Hippocampal formation (tissue), 2 donors: ENCODE measurements at regions not wholly inside any gene's neighbourhood (a gene's known extent, or its start where the extent isn't known, plus 50 kb on each side); places are given as distances from the start of the nearest gene placed in this dataset.

Source experiments
- DNase-seq, 2 donors: peaks; one replicate each; lab custom pipeline; 2025; lab: John Stamatoyannopoulos, UW

DNA sequence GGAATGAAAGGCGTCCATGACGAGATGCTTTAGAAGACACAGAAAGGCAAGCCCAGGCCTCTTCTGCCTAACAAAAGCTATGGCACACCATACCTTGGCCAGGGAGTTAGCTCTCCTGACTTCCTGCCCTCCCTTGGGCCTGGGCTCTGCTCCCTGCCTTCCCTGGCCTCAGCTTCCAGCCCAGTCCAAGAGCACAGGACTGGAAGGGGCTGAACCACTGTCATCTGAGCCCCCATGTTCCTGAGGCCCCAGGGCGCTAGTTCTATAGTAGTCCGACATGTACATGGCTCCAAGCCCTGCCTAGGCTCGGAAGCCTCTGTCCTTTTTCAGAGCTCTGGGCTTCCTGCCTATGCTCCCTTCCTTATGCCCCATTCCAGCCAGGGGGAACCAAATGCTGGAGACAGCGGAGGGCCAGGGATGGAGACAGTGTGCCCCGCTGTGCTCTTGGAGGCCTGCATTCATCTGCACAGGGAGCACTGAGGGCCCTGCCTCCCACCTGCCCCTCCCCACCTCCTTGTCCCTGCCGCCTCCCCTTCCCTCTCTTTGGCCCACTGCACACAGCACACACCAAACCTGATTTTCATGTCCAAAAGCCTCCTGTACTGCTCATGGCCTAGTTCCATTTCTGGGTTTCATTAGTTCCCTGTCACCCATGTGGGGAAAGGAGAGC, 240.1 kb downstream of the RHOU start:
- DNase-seq, result no peak

DNA sequence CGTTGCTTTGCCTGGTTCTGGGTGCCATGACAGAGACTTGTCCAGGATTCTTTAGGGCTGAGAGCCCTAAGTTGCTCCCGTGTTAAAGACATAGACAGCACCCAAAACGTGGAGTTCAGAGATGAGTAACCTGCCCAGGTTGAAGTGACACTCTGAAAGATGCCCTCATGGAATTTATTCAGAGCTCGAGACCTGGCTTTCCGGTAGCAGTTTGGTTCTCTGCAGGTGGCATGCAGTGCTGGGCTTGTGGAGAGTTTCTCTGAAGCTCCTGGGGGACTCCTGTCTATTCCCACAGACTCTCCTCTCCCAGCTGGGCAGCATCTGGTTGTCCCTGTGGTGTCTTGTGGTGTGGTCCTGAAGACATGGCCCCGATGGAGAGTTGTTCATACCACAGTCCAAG, 241.0 kb downstream of the RHOU start:
- DNase-seq, result no peak

DNA sequence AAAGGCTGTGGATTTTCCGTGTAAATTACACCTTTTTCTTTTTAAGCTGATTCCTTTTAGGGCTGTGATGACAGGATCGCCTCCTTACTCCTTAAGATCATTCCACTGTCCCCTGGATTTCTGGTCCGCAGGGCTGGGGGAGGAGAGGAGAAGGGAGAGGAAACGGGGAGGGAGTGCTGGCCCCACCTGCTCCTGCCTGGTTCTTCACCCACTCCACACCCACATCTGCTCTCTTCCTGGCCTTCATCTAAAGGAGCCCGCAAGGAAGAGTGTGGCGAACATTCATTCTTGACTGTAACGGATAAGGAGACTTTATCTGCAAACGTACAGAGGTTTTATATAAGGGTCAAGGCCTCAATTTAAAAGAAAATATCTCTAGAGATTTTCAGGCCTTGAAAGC, 242.0 kb downstream of the RHOU start:
- DNase-seq, result no peak

DNA sequence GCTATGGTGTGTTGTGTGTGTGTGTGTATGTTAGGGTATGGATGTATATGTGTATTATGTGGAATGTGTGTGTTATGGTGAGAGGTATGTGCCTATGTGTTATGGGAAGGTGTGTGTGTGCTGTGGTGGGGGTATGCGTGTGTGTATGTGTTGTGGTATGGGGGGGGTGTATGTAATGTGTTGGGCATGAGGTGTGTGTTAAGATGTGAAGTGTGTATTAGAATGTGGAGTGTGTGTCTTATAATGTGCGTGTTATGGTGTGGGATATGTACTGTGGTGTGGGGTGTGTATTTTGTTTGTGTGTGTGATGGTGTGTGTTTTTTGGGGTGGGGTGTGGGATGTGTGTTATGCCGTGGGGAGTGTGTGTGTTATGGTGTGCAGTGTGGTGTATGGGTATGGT, 242.5 kb downstream of the RHOU start:
- DNase-seq, result no peak

DNA sequence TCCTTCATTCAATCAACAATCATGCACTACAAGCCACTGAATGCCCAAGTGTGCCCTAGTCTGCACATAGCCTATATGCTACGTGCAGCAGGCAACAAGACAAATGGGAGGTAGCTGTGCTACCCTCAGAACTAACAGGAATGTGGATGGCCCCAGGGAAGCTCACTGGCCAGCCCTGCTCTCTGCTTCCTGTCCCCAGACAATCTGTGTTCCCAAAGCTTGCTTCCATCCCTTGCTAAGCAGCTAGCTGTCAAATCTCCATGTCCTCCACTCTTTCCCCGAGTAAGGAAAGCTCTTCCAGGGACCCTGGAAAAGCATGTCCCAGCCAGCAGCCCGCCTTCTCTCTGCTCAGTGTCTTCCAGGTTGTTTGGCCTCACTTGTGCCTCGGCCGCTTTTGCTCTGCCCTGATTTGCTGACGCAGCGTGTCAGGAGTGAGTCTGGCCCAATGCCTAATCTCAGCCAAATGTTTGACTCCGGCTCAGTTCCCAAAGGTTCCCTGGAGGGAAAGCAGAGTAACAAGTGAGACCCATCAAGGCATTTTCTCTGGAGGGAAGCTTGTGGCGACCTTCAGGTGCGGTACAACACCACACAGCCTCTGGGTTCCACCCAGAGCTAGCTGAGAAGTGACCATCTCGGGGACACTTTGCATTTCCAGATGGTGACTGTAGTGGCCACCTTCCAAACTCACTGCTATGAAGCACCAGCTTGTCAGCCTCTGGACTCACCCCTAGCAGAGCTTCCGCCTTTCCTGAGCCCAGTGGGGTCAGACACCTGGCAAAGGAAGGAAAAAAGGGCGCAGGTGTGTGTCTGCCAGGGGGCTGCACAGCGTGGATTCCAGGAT, 243.4 kb downstream of the RHOU start:
- no peak for DNase-seq

DNA sequence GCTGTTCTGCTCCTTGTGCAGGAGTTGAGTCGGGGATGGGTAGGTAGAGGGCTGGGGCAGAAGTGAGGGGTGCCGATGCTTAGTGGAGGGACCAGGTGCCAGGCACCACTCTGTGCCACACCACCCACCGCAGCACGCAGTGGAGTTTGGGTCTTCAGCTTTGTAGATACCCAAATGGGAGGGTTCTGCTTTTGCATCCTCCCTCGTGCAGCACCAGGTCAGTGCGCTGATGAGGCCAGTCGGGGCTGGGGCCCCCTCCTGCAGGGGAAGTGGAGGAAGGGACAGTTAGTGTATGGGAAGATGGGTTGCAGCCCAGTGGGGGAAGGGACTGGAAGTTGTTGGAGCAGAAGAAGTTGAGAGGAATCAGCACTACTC, 244.0 kb downstream of the RHOU start:
- no peak for DNase-seq

DNA sequence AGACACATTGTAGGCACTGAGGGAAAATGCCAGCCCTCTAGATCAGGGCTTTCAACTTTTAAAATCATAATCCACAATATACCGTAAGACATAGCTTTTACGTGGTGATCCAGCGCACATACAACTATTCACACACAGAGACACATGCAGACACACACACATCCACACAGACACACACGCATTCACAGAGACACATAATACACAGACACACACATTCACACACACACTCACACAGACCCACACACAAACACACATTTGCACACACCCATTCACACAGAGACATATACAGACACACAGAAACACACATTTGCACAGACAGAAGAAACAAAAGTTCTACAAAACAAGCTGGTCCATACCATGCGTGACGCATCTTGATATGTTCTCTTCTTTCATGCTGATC, 244.5 kb downstream of the RHOU start:
- no peak for DNase-seq

DNA sequence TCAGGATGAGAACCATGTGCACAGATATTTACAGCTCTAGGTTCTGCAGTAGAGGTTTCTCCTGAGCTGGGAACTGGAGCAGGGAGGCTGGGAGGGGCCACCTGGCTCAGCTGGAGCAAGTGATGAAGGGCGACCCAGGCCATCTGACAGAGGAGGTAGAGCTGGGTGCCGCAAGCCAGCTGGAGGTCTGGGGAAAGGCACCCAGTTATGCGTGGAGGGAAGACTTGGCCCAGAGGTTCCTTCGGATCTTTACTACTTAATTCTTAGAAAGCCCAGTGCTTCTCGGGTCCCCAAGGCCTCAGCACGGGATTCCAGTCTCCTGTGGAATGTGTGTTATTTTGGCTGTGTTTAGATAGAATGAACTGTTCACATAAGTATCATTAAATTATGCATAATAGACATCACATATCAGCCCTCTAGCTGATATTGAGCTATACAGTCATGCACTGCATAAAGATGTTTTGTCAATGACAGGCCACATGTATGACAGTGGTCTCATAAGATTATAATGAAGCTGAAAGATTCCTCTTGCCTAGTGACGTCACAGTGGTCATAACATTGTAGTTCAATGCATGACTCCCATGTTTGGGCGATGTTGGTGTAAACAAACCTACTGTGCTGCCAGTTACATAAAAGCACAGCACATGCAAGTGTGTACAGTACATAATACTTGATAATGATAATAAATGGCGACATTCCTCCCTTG, 245.1 kb downstream of the RHOU start:
- no peak for DNase-seq

DNA sequence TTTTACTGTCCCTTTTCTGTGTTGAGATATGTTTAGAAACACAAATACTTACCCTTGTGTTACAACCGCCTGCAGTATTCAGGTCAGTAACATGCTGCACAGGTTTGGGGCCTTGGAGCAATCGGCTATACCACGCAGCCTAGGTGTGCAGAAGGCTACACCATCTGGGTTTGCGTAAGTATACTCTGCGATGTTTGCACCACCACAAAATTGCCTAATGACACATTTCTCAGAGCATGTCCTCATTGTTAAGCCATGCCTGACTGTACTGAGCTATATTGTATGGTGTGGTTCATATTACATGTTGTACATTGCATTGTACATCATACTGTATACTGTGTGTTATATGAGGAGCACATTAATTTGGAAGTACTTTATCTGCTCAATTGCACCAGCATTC, 247.4 kb downstream of the RHOU start:
- no peak for DNase-seq

DNA sequence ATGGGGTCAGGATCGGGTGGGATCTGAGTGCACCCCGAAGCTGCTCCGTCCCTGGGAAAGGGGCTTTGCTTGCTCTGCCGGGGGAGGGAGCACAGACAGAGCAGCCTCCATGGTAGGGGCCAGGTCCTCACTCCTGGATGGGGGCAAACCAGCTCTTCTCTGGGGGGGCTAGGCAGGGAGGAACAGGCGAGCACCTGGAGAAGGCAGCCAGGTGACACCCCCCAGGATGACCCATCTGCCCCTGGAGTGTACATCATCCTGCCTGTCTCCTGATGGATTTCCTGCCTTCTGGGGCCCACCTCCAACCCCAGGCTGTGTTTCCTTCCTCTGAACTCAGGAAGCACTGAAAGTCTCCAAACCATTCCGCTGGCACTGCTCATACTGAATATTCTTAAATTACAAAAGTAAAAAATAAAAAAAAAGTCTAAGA, 248.0 kb downstream of the RHOU start:
- DNase-seq, result no peak

DNA sequence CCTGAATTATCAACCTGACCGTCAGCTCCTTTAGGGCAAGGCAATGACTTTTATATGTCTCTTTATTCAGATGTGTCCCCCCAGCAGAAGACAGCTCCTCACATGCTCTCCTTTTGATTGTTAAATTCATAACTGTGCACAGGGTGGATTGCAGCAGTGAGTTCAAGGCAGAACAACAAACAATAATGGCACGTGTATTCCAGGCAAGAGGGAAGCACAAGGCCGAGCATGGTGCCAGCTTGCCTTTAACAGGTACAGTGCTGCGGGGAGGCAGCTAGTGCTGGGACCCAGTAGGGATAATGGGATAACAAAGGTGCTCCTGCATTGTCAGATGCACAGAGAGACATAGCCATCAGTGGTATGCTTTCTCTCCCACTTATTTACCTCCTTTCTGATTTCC, 248.4 kb downstream of the RHOU start:
- DNase-seq, result no peak

DNA sequence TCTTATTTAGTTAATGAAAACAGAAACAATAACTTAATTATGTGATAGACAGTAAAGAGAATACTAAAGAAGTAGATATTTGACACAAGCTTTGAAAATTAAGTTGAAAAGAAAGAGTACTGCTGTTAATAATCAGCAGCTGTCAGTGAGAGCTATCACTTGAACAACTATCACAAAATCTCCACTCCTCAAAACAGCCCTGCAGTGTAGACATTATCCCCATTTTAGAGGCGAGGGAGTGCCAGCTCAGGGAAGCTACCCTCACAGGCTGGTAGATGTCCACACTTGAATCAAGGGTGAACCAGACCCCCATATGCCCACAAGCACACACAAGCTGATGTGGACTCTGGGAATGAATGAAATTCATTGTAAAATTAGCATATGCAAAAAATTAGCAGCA, 248.8 kb downstream of the RHOU start:
- no peak for DNase-seq

DNA sequence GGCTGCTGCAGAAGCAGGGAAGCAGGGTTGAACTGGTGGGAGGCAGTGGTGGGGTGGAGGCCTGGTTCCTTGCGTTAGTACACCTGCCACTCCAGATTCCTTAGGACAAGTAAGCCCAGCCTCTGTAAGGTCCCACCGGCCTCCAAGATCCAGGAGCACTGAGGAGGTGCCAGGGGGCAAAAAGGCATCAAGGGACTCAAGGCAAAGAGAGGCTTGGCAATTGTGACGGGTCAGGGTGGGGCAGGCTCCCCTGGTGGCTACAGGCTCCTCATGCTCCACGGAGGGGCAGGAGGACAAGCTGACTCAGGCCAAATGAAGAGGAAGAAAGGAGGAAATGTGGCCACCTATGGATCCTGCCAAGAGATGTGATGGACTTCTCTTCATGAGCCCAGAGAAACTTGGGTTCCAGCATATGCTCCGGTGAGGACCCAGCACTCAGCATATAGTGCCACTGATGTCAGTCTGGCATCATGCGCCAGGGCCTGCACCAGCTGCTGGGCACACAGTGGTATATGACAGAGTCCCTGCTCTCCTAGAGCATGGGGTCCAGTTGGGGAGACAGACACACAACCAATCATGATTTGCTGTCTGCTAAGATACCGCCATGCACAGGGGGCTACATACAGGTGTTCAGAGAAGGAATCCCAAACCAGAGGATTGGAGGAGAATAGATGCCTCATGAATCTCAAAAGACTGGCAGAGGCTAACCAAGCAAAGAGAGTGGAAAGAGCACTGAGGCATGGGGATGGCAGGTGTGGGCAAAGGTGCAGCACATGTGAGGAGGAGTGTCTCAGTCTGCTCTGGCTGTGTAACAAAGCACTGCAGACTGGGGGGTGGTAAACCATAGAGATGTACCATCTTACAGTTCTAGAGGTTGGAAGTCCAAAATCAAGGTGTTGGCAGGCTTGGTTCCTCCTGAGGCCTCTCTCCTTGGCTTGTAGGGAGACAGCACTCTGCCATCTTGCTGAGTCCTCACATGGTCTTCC, 249.7 kb downstream of the RHOU start:
- no peak for DNase-seq

DNA sequence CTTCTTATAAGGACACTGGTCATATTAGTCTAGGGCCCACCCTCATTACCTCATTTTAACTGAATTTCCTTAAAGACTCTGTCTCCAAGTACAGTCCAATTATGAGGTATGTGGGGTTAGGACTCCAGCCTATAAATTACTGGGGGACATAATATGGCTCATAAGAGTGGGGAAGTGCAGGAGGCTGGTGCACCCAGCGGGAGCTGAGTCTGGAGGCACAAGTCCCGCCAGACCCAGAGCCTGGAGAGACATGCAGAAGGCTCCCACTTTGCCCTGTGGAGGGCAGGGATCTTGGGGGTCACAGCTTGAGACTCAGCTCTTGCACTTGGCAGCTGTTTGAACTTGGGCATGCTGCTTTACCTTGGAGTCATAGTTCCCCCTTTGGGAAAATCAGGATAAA, 250.4 kb downstream of the RHOU start:
- no peak for DNase-seq

DNA sequence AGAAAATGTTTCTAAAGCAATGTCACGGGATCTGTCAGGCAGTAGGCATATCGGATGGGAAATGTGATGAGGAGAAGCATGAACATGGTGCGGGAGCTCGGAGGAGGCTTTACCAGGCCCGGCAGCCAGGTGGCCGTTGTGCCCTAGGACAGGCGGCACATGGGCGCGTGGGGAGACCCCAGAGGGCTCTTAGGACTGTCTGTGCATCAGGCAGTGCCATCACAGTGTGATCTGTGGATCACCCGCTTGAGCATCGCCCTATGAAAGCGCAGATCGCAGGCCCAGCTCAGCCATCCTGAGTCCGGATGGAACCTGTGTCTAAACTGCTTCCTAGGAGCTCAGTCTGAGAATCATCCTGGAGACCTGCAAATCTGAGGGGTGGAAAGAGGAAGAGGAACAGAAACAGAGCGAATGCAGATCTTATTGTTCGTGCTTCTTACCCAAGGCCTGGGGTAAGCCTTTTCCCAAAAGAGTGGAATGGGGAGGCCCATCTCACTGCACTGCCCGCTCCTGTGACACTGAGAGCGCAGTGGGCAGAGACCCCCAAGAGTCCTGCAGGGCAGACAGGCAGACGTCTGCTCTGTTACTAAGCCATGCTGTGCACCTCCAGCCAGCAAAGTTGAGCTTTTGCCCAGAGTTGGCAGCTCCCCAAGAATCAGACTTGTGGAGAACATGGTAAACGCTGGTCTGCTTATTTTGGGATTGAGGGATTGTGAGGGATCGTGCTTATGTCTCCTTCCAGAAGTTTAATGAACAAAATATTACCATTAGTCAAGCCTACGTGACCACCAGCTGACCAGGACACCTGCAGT, 251.0 kb downstream of the RHOU start:
- peak; percentile 42 to 74 for DNase-seq

DNA sequence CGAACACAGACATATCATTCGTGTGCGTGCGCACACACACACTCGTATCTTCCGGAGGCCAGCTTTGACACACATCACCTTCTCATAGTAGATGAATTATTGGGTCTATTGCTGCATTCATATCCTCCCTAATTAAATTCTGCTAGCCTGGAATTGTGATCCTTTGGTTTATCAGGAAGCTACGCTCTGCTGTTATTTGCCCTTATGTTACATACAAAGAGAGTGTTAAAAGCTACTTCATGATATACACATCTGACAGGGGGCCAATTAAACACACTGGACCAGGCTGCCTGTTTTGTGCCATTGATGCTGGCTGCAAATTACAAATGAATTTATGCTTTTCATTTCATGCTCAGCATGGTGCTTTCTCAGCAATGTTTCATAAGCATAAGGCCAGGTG, 252.0 kb downstream of the RHOU start:
- no peak for DNase-seq

DNA sequence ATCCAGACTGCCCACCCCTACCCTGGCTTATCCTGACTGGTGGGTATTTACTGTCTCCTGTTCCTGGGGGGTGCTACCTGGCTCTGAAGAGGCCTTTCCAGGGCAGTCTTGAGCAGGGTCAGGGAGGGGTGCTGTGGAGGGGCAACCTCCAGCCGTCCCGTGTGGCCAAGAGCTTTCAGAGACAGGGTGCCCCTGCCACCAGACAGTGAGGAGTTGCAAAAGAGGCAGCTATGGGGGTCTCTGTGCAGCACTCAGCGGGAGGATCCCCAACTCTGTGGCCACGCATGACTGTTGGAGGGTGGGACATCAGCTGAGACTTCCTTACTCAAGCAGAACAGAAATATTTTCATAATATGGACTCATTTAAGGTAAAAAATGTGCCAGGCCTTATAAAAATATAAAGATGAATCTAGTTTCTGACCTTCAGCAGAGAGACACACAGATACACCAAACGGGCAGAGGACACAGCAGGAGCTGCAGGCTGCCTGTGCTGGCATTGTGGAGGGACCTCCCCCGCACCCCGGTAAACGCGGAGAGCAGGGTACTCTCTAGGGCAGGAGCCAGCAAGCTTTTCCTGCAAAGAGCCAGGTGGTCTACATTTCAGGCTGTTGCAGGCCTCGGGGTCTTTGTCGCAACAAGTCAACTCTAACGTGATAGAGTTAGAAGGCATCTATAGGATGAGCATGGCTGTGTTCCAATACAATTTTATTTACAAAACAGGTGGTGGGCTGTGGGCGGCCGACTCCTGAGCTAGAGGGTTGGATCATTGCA, 252.6 kb downstream of the RHOU start:
- no peak for DNase-seq

DNA sequence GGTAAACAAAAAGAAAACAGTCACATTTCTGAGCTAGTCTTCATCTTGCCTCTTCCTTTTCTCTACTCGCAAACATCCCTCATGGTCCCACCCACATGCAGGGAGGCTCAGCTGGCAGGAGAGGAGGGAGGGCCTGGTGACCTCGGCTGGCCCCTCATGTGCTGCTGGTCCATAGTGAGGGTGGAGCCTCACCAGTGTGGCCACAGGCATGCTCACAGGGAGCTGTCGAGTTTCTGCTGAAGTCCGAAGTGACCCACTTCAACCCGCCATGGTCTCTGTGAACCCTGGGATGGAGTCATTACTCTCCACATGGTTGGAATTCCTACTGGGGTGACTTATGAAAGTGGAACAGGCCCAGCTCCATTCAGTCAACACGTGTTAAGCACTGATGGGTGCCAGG, 253.4 kb downstream of the RHOU start:
- DNase-seq, result no peak

DNA sequence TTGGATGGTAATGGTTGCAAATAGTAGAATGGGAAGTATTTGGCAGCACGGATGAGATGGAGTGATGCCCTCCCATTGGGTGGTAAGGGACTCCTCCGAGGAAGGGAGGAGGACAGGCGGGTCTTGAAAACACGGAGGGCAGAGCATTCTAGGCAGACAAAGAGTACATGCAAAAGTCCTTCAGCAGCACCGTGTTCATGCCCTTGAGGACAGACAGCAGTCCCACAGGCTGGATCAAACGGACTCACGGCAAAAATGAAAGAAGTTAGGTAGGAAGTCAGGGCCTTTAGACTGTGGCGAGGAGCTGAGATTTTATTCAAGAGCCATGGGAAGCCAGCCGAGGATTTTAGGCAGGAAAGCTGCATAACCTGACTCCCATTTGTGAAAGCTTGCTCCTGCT, 253.9 kb downstream of the RHOU start:
- DNase-seq, result no peak

DNA sequence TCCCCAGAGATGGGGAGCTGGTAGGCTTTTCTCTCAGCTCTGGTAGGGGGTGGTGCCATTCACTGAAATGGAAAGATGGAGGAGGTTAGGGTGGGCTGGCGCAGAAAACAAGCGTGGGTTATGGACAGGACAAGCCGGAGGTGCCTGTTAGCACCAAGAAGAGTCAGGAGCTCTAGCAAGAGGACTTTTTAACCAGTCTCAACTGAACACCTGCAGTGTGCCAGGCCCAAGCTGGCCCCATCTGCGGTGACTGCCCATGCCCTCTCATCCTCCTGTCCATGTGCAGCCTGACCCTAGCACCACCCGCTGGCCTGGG, 254.4 kb downstream of the RHOU start:
- no peak for DNase-seq
